ENCODE measurements at regions not wholly inside any gene's neighbourhood (a gene's known extent, or its start where the extent isn't known, plus 50 kb on each side); places are given as distances from the start of the nearest gene placed in this dataset.

- TF ChIP-seq YY1 (IDR thresholded peaks at IDR 0.05; ENCODE audit: insufficient read depth, insufficient read length) (no peak), SUZ12 (IDR thresholded peaks at IDR 0.05; ENCODE audit: extremely low read depth, insufficient read depth, insufficient read length) (no peak)
Observed at GRCh38 chr7:21314954-21315353, 112.9 kb upstream of the SP4 start.
